ENCODE measurements at regions not wholly inside any gene's neighbourhood (a gene's known extent, or its start where the extent isn't known, plus 50 kb on each side); places are given as distances from the start of the nearest gene placed in this dataset.

GRCh38 chr4:24144381-24144780 lies 254.5 kb upstream of the PPARGC1A start:
- TF ChIP-seq TAF7 (optimal IDR thresholded peaks at IDR 0.05; ENCODE audit: borderline replicate concordance, low read depth, low read length) (no peak), SP1 (IDR thresholded peaks at IDR 0.05; ENCODE audit: low read depth, low read length) (no peak), BACH1 (IDR thresholded peaks at IDR 0.05; ENCODE audit: low read length) (no peak), YY1 (IDR thresholded peaks at IDR 0.05; ENCODE audit: low read depth, low read length) (no peak), CREB1 (IDR thresholded peaks at IDR 0.05) (no peak), KDM4A (IDR thresholded peaks at IDR 0.05; ENCODE audit: low read depth, low read length, severe bottlenecking) (no peak), RAD21 (IDR thresholded peaks at IDR 0.05 in 1 of 2, conservative IDR thresholded peaks at IDR 0.05 in 1 of 2; ENCODE audit: low read depth in 2 of 2, low read length in 2 of 2) (no peak), GABPA (IDR thresholded peaks at IDR 0.05; ENCODE audit: borderline replicate concordance, insufficient read depth, low read length) (no peak), SP2 (IDR thresholded peaks at IDR 0.05; ENCODE audit: low read length) (no peak)
- TF ChIP-seq, protein P1, sequence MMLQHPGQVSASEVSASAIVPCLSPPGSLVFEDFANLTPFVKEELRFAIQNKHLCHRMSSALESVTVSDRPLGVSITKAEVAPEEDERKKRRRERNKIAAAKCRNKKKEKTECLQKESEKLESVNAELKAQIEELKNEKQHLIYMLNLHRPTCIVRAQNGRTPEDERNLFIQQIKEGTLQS (IDR thresholded peaks at IDR 0.05; ENCODE audit: insufficient read depth, low read depth, low read length) = no peak
- no peak overlapping the region for H2BK12ac ChIP-seq (ENCODE audit: low read depth, low read length)
- no peak overlapping the region for H2BK120ac ChIP-seq (replicated peaks; ENCODE audit: low read depth, low read length)
- H2AFZ ChIP-seq (ENCODE audit: low read length) = no peak overlapping the region
- no peak overlapping the region for H3K27ac ChIP-seq (ENCODE audit: low read depth, low read length)
- H3K23me2 ChIP-seq (ENCODE audit: low read depth, low read length) = no peaks in the 10 kb centered on the region
- POLR2A ChIA-PET (ENCODE audit: partially characterized antibody) = no interaction called here
- H4K20me1 ChIP-seq (replicated peaks in 1 of 2; ENCODE audit: control insufficient read depth in 1 of 2, insufficient read depth in 2 of 2, low read length in 2 of 2) = no peaks in the 10 kb centered on the region
- H3K56ac ChIP-seq (replicated peaks; ENCODE audit: insufficient read length, low read depth, low read length) = no peak overlapping the region
- no peak overlapping the region for H3K4me2 ChIP-seq (ENCODE audit: insufficient read depth in 1 of 2, low read depth in 2 of 2, low read length in 2 of 2)
- H3K27me3 ChIP-seq (replicated peaks in 1 of 4; ENCODE audit: control insufficient read depth in 3 of 4, extremely low read depth in 1 of 4, insufficient read depth in 3 of 4, low read length in 3 of 4) = no peaks in the 10 kb centered on the region
- no peak overlapping the region for H4K8ac ChIP-seq (ENCODE audit: extremely low read depth, insufficient read depth, low read length)
- H4K5ac ChIP-seq (ENCODE audit: insufficient read length, low read depth, low read length) = no peak overlapping the region
- no peak overlapping the region for H2BK5ac ChIP-seq (ENCODE audit: low read depth, low read length)
- H3K4ac ChIP-seq (replicated peaks; ENCODE audit: insufficient read length, low read depth, low read length) = no peak overlapping the region
- H3K4me1 ChIP-seq (replicated peaks in 1 of 4; ENCODE audit: control insufficient read depth in 3 of 4, insufficient read depth in 4 of 4, low read length in 3 of 4) = 0 out of 7 replicates have a peak, but pooled peaks cover 0 to 2% (median 0%) of the 10 kb centered on the region in 4 experiments
- no peak for FAIRE-seq
- H3K9ac ChIP-seq (replicated peaks in 1 of 4; ENCODE audit: extremely low read depth in 1 of 4, low read depth in 3 of 4, low read length in 3 of 4) = no peak overlapping the region
- H3K18ac ChIP-seq (ENCODE audit: extremely low read depth, low read length) = no peak overlapping the region
- H4K91ac ChIP-seq (replicated peaks; ENCODE audit: insufficient read length, low read length) = no peak overlapping the region
- H3K9me3 ChIP-seq (ENCODE audit: insufficient read depth in 2 of 2, low read depth in 1 of 2, low read length in 1 of 2) = no peaks in the 10 kb centered on the region
- H3K79me2 ChIP-seq (ENCODE audit: control insufficient read depth in 1 of 2, insufficient read depth in 2 of 2, low read length in 2 of 2) = no peaks in the 10 kb centered on the region
- WGBS, 2 experiments (ENCODE audit: extremely low coverage in 1 of 2, insufficient coverage in 1 of 2, insufficient read length in 1 of 2, insufficient replicate concordance in 2 of 2, low coverage in 1 of 2, low lambda C conversion rate in 2 of 2, missing lambda C conversion rate in 1 of 2) = 73% methylated on average over 5 of the region's 5 CpGs; no CpG with 5 or more reads in 1 of the 2 experiments
- H3K23ac ChIP-seq (ENCODE audit: insufficient read length) = no peak overlapping the region
- H3K36me3 ChIP-seq (ENCODE audit: control insufficient read depth in 2 of 4, insufficient read depth in 4 of 4, low read length in 3 of 4) = no peaks in the 10 kb centered on the region
- no peak overlapping the region for H2BK20ac ChIP-seq (ENCODE audit: low read length)
- DNase-seq (ENCODE audit: low read depth in 1 of 2, low spot score in 2 of 2) = no peak
- no peak overlapping the region for H2AK5ac ChIP-seq (ENCODE audit: low read depth, low read length)
- H3K14ac ChIP-seq (ENCODE audit: insufficient read length) = no peak overlapping the region
- H3K79me1 ChIP-seq (ENCODE audit: low read depth, low read length) = no peaks in the 10 kb centered on the region
- CTCF ChIA-PET (ENCODE audit: partially characterized antibody) = interaction anchor here (0.8 to 2.0 kb wide), 4 partner anchors 16 to 476 kb away, joined by 3 to 8 read pairs (median 4); no protein-coding TSS in a partner anchor
- H3K4me3 ChIP-seq (ENCODE audit: extremely low read depth in 1 of 4, insufficient read depth in 2 of 4, low read depth in 3 of 4, low read length in 4 of 4) = no peak overlapping the region
- H2BK15ac ChIP-seq (ENCODE audit: low read length) = no peak overlapping the region
